Putamen (tissue), 1 donor: ENCODE measurements at regions not wholly inside any gene's neighbourhood (a gene's known extent, or its start where the extent isn't known, plus 50 kb on each side); places are given as distances from the start of the nearest gene placed in this dataset.
A peak's percentile ranks its signal among the peaks of the same experiment; 100 is the strongest.

ENCODE experiments used
- DNase-seq: peaks from one replicate; pipeline ENCODE4 v3.0.0-alpha.2; 2016; ENCODE audit warnings: low spot score

GRCh38 chr5:172588380-172588779 is 52.7 kb upstream of the NEURL1B start:
- no peak for DNase-seq

- no peak for DNase-seq
Measured at GRCh38 chr5:172587061-172587405, 54.0 kb upstream of the NEURL1B start.

- DNase-seq, result no peak
Measured at GRCh38 chr5:172586125-172587060, 54.7 kb upstream of the NEURL1B start.

- DNase-seq, result no peak
Measured at GRCh38 chr5:172585114-172585513, 55.9 kb upstream of the NEURL1B start.

GRCh38 chr5:172584638-172585037 is 56.4 kb upstream of the NEURL1B start:
- no peak for DNase-seq

- no peak for DNase-seq
Measured at GRCh38 chr5:172583931-172584511, 57.0 kb upstream of the NEURL1B start.

- DNase-seq, result no peak
Measured at GRCh38 chr5:172582940-172583339, 58.1 kb upstream of the NEURL1B start.

- no peak for DNase-seq
Measured at GRCh38 chr5:172581315-172581714, 59.7 kb upstream of the NEURL1B start.

GRCh38 chr5:172579403-172579990 is 61.6 kb upstream of the NEURL1B start:
- DNase-seq, result no peak

- DNase-seq, result no peak
Measured at GRCh38 chr5:172577267-172577909, 63.7 kb upstream of the NEURL1B start.

GRCh38 chr5:172575816-172576545 is 65.1 kb upstream of the NEURL1B start:
- no peak for DNase-seq

GRCh38 chr5:172575416-172575815 is 65.6 kb upstream of the NEURL1B start:
- no peak for DNase-seq

GRCh38 chr5:172574871-172575223 is 66.2 kb upstream of the NEURL1B start:
- peak; percentile 65 for DNase-seq

GRCh38 chr5:172573986-172574870 is 66.8 kb upstream of the NEURL1B start:
- DNase-seq, result no peak

GRCh38 chr5:172573120-172573882 is 67.8 kb upstream of the NEURL1B start:
- no peak for DNase-seq

GRCh38 chr5:172572440-172572839 is 68.6 kb upstream of the NEURL1B start:
- DNase-seq, result no peak

- no peak for DNase-seq
Measured at GRCh38 chr5:172571892-172572291, 69.2 kb upstream of the NEURL1B start.

- DNase-seq, result no peak
Measured at GRCh38 chr5:172571413-172571812, 69.7 kb upstream of the NEURL1B start.

GRCh38 chr5:172570594-172571334 is 70.3 kb upstream of the NEURL1B start:
- no peak for DNase-seq
